COLO829 (cell line): ENCODE measurements at regions not wholly inside any gene's neighbourhood (a gene's known extent, or its start where the extent isn't known, plus 50 kb on each side); places are given as distances from the start of the nearest gene placed in this dataset.
"Not testable (repeated sequence)": the region's sequence is repeated elsewhere in the genome, so short reads cannot be mapped to it uniquely, and the experiment has no call there.

Experiments used
- DNase-seq: peaks from one replicate; pipeline ENCODE4 v3.0.0; 2012; ENCODE audit warnings: low spot score

- not testable (repeated sequence) for DNase-seq
These were observed 94.3 kb downstream of the MRM1 start for GRCh38 chr17:36695710-36696109.

GRCh38 chr17:36696805-36697204 lies 95.4 kb downstream of the MRM1 start:
- DNase-seq: no peak

- DNase-seq: no peak
These were observed 96.6 kb downstream of the MRM1 start for GRCh38 chr17:36697903-36698530.

GRCh38 chr17:36701429-36702099 lies 100.2 kb downstream of the MRM1 start:
- no peak for DNase-seq

- no peak for DNase-seq
These were observed 101.3 kb downstream of the MRM1 start for GRCh38 chr17:36702636-36703035.

GRCh38 chr17:36703860-36704266 lies 102.5 kb downstream of the MRM1 start:
- peak; percentile 56 for DNase-seq

- DNase-seq: no peak
These were observed 104.0 kb downstream of the MRM1 start for GRCh38 chr17:36705283-36705795.

- DNase-seq: peak; percentile 56
These were observed 104.7 kb downstream of the MRM1 start for GRCh38 chr17:36705874-36706731.

GRCh38 chr17:36707904-36708303 lies 106.5 kb downstream of the MRM1 start:
- no peak for DNase-seq

GRCh38 chr17:36714789-36715188 lies 113.4 kb downstream of the MRM1 start:
- no peak for DNase-seq

GRCh38 chr17:36715951-36716350 lies 114.6 kb downstream of the MRM1 start:
- DNase-seq: no peak

- DNase-seq: no peak
These were observed 115.7 kb downstream of the MRM1 start for GRCh38 chr17:36717088-36717487.

- no peak for DNase-seq
These were observed 118.7 kb downstream of the MRM1 start for GRCh38 chr17:36720131-36720530.

- no peak for DNase-seq
These were observed 120.3 kb downstream of the MRM1 start for GRCh38 chr17:36721560-36722120.

GRCh38 chr17:36722121-36722902 lies 120.9 kb downstream of the MRM1 start:
- no peak for DNase-seq

GRCh38 chr17:36722903-36723263 lies 121.5 kb downstream of the MRM1 start:
- DNase-seq: no peak

- no peak for DNase-seq
These were observed 122.2 kb downstream of the MRM1 start for GRCh38 chr17:36723459-36724025.

- DNase-seq: no peak
These were observed 124.8 kb downstream of the MRM1 start for GRCh38 chr17:36726199-36726598.

GRCh38 chr17:36727052-36727451 lies 125.7 kb downstream of the MRM1 start:
- no peak for DNase-seq

GRCh38 chr17:36727577-36727976 lies 126.2 kb downstream of the MRM1 start:
- no peak for DNase-seq
